Colon (tissue), 2 donors: ENCODE measurements at regions not wholly inside any gene's neighbourhood (a gene's known extent, or its start where the extent isn't known, plus 50 kb on each side); places are given as distances from the start of the nearest gene placed in this dataset.
A peak's percentile ranks its signal among the peaks of the same experiment; 100 is the strongest.

Experiments used
- FAIRE-seq: peaks from 2 replicates; lab custom pipeline; 2012; peaks lifted over from hg19 to GRCh38; lab: Jason Lieb, UNC
- donor health status: control.
- donor health status: control.

DNA sequence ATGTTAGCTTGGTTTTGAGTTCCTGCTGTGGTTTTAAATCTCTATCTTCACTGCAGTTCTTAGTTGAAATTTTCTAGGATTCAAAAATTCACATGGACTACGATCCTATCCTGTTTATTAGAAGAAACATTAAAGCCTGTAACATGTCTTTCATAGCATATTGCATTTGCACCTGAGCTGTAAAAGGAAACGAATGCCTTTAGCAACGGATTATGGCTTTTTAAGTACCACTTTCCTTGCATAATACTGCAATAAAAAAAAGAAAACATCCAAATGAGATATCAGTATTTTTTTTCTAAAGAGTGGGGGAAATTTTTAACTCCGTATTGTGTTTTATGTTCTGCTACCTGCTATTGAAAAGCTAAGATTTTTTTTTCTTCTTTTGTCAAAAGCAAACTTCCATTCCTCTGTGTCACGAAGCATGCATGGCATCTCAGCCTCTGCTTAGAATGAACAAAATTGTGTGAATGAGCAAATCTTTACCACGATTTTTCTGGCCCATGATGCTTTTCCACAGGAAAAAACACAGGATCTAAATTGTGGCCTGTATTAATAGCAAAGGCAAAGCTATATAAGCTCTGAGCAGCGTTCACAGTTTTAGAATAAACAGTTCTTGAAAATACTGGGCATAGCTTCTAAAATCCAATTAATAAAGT lies 110.0 kb upstream of the CDIN1 start:
- no peak for FAIRE-seq

- FAIRE-seq, result no peak
Observed at GRCh38 chr15:36472672-36473071, 106.8 kb upstream of the CDIN1 start.

GRCh38 chr15:36478561-36478960 lies 100.9 kb upstream of the CDIN1 start:
- no peak for FAIRE-seq

GRCh38 chr15:36479200-36479896 lies 100.1 kb upstream of the CDIN1 start:
- FAIRE-seq, result no peak

DNA sequence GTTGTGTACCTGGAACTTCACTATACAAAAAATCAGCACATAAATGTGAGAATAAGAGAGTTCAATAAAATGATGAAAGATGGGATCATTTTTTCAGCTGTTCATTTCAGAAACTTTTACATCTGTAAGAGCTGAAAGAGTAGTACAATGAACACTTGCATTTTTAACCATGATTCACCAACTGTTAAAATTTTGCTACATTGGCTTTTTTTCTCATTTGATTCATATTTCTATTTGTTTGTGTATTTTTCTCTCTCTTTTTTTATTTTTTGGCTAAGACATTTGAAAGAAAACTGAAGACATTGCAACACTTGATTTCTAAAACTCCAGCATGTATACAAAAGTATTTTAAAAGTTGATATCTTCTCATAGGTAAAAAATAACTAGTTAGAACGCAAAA lies 98.3 kb upstream of the CDIN1 start:
- no peak for FAIRE-seq

DNA sequence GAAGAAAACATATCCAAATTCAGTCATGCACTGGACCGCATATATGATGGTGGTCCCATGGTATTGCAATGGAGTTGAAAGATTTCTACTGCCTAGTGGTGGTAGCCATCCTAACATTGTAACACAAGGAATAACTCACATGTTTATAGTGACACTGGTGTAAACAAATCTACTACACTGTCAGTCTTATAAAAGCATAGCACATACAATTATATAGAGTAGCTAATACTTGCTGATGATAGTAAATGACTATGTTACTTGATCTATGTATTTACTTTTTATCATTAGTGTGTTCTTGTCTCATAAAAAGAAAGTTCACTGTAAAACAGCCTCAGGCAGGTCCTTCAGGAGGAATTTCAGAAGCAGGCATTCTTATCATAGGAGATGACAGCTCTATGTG lies 96.0 kb upstream of the CDIN1 start:
- FAIRE-seq, result no peak

GRCh38 chr15:36484038-36484778 lies 95.2 kb upstream of the CDIN1 start:
- FAIRE-seq, result peak; percentile 78

- no peak for FAIRE-seq
Observed at GRCh38 chr15:36491912-36492311, 87.5 kb upstream of the CDIN1 start.

- FAIRE-seq, result no peak
Observed at GRCh38 chr15:36495456-36495991, 83.9 kb upstream of the CDIN1 start.

GRCh38 chr15:36497901-36498300 lies 81.5 kb upstream of the CDIN1 start:
- FAIRE-seq, result no peak

DNA sequence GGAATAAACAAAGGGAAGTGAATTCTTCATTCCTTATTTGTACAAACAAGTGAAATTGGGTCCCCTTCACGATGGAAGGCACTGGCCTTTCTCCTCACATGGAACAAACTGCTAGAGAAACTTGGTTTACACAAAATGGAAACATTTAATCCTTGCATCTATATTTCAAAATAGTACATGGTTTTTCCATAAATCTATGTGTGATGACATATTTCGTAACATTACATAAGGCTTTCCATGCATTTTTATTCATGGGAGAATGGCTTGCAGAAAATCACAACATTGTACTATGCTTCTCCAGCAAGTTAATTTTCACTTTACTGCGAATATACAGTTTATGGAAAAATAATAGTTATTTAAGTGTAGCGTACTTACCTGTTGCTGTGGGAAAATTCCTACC lies 81.0 kb upstream of the CDIN1 start:
- no peak for FAIRE-seq

GRCh38 chr15:36498916-36499315 lies 80.5 kb upstream of the CDIN1 start:
- no peak for FAIRE-seq

- FAIRE-seq, result peak; percentile 51
Observed at GRCh38 chr15:36499412-36500389, 79.7 kb upstream of the CDIN1 start.

DNA sequence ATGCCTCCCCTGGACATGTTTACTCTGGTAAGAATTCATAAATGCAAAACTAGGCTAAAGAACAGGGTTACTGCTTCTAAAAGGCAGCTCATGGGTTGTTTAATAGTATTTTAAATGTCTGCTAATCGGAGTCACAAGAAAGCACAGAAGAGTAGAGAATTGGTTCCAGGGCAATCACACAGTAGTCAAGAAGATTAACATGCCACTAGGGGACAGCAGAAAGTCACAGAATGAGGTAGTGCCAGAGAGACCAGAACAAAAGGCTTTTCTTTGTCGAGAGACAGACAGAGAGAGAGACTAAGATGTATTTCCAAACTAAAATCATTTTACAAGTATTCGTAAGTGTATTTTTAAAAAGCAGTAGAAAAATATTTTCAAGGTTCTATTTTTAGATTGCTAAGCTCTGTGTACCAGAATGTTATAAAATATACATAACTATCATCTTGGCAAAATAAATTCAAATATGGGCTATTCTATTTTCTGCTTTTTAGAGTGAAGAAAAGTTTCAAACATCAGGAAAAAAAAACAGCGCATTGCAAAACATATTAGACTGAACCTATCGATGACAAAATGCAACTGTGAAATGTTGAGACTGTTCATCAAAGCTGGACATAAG lies 78.3 kb upstream of the CDIN1 start:
- no peak for FAIRE-seq

- FAIRE-seq, result no peak
Observed at GRCh38 chr15:36502509-36502908, 76.9 kb upstream of the CDIN1 start.

DNA sequence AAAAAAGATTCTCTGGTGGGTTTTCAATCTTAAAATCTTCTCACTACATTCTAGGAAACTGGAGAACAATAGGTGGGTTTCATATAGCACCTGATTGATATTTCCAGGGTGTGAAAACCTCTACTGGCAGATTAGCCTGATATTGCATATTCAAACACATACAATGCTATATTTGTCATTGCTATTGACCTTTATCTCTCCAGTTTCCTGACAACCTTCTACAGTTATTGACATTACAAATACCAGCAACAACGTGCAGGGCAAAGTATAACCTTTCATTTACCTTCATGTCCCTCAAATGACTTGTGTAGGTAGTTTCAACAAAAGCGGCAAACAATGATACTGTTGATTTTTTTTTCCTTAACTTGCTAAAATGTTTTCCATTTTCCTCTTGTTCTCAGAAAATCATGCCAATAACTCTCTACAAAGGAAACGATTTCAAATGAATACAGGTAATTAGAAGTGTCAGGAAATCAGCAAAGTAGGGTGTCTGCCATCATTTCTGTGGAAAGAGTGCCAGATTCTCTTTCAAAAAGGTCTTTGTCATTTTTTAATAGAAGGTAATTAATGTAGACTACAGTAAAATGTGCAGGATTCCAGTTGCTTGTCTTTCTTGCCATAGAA lies 72.6 kb upstream of the CDIN1 start:
- FAIRE-seq, result no peak

DNA sequence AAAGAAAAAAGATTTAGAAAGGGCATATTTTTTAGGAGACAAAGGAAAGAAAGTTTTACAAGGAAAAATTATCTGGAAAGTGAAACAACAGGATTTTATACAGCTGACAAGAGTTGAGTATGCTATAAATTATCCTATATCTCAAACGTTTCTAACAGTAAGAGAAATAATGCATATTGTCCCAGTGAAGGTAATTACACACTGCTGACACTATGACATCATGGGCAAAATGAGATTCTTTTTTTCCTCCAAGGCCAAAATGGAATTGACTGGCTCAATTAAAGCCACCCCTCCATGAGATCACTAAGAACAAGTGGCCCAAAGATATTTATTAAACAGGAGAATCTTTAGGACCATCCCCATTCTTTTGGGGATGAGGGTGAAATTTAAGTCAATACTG lies 72.0 kb upstream of the CDIN1 start:
- no peak for FAIRE-seq

- FAIRE-seq, result no peak
Observed at GRCh38 chr15:36511594-36511993, 67.8 kb upstream of the CDIN1 start.

GRCh38 chr15:36517758-36518157 lies 61.7 kb upstream of the CDIN1 start:
- no peak for FAIRE-seq

DNA sequence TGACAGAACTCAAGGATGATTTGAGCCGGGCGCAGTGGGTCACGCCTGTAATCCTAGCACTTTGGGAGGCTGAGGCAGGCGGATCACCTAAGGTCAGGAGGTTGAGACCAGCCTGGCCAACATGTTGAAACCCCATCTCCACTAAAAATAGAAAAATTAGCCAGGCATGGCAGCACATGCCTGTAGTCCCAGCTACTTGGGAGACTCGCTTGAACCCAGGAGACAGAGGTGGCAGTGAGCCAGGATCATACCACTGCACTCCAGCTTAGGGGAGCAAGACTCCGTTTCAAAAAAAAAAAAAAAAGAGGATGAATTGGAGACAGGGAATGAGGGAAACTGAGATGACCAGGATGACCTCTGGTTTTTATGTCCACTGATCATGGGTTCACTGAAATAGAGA lies 60.4 kb upstream of the CDIN1 start:
- FAIRE-seq, result no peak

- no peak for FAIRE-seq
Observed at GRCh38 chr15:36525430-36525829, 54.0 kb upstream of the CDIN1 start.
